ENCODE measurements at regions not wholly inside any gene's neighbourhood (a gene's known extent, or its start where the extent isn't known, plus 50 kb on each side); places are given as distances from the start of the nearest gene placed in this dataset.

GRCh38 chr7:109308816-109309215 lies 739.1 kb downstream of the DNAJB9 start:
- intact Hi-C loops (cut with DNase I, micrococcal nuclease), result no loop called here
- ATAC-seq, result no peak

DNA sequence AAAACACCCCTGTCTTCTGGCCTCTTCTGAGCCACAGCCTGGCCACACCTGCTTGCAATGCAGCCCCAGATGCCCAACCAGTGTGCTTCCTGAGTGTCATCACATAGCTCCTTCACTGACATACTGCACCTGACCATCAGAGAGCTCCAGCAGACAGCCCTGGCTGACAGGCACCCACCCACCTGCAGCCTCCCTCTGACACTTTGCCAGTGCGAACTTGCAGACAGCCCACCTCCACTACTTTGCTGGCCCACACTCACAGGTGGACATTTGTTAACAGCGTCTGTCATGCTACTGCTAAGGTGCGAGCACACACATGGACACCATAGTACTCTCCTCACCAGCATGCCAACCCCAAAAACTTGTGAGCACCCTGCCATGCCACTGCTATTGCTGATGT lies 740.1 kb downstream of the DNAJB9 start:
- H3K9me3 ChIP-seq, result peaks cover 52% of the 10 kb centered on the region
- DNase-seq (no peak), ATAC-seq (no peak)
- H3K4me3 ChIP-seq, result no peak overlapping the region
- intact Hi-C loops (cut with DNase I, micrococcal nuclease), result no loop called here
- no peaks in the 10 kb centered on the region for H3K36me3 ChIP-seq (ENCODE audit: low read depth)
- TF ChIP-seq, protein P1, sequence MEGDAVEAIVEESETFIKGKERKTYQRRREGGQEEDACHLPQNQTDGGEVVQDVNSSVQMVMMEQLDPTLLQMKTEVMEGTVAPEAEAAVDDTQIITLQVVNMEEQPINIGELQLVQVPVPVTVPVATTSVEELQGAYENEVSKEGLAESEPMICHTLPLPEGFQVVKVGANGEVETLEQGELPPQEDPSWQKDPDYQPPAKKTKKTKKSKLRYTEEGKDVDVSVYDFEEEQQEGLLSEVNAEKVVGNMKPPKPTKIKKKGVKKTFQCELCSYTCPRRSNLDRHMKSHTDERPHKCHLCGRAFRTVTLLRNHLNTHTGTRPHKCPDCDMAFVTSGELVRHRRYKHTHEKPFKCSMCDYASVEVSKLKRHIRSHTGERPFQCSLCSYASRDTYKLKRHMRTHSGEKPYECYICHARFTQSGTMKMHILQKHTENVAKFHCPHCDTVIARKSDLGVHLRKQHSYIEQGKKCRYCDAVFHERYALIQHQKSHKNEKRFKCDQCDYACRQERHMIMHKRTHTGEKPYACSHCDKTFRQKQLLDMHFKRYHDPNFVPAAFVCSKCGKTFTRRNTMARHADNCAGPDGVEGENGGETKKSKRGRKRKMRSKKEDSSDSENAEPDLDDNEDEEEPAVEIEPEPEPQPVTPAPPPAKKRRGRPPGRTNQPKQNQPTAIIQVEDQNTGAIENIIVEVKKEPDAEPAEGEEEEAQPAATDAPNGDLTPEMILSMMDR (IDR thresholded peaks at IDR 0.05), result no peak
- H3K4me1 ChIP-seq (ENCODE audit: low read depth), result no peaks in the 10 kb centered on the region

More at GRCh38 chr7:109308816-109309215, 739.1 kb downstream of the DNAJB9 start:
- H3K9me3 ChIP-seq, result peaks cover 44% of the 10 kb centered on the region
- H3K36me3 ChIP-seq (ENCODE audit: low read depth), result no peaks in the 10 kb centered on the region
- TF ChIP-seq, protein P1 (IDR thresholded peaks at IDR 0.05), result no peak
- H3K4me3 ChIP-seq, result no peak overlapping the region
- no peak for DNase-seq
- no peaks in the 10 kb centered on the region for H3K4me1 ChIP-seq (ENCODE audit: low read depth)

DNA sequence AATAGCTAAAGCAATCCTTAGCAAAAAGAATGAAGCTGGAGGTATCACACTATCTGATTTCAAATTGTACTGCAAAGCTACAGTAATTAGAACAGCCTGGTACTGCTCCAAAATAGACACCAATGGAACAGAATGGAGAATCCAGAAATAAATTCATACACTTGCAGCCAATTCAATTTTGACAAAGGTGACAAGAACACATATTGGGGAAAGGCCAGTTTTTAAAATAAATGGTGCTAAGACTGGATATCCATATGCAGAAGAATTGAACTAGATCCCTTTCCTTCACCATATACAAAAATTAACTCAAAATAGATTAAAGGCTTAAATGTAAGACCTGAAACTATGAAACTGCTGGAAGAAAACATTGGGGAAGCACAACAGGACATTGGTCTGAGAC lies 748.5 kb downstream of the DNAJB9 start:
- intact Hi-C loops (cut with DNase I, micrococcal nuclease), result no loop called here
- Histone ChIP-seq H3K36me3 (ENCODE audit: low read depth) (no peaks in the 10 kb centered on the region), H3K4me1 (ENCODE audit: low read depth) (no peaks in the 10 kb centered on the region), H3K9me3 (peaks cover 37% of the 10 kb centered on the region), H3K4me3 (no peak overlapping the region)
- ATAC-seq (no peak), DNase-seq (no peak)
- TF ChIP-seq, protein P1 (IDR thresholded peaks at IDR 0.05), result no peak

GRCh38 chr7:109322833-109323232 lies 753.2 kb downstream of the DNAJB9 start:
- H3K36me3 ChIP-seq (ENCODE audit: low read depth), result no peaks in the 10 kb centered on the region
- intact Hi-C loops (cut with DNase I, micrococcal nuclease), result no loop called here
- TF ChIP-seq, protein P1 (IDR thresholded peaks at IDR 0.05), result no peak
- no peaks in the 10 kb centered on the region for H3K4me1 ChIP-seq (ENCODE audit: low read depth)
- H3K4me3 ChIP-seq, result no peak overlapping the region
- DNase-seq (no peak), ATAC-seq (no peak)
- peaks cover 16% of the 10 kb centered on the region for H3K9me3 ChIP-seq

GRCh38 chr7:109331423-109331822 lies 761.7 kb downstream of the DNAJB9 start:
- TF ChIP-seq, protein P1 (IDR thresholded peaks at IDR 0.05), result no peak
- ATAC-seq (no peak), DNase-seq (no peak)
- H3K4me1 ChIP-seq (ENCODE audit: low read depth), result no peaks in the 10 kb centered on the region
- H3K36me3 ChIP-seq (ENCODE audit: low read depth), result no peaks in the 10 kb centered on the region
- H3K9me3 ChIP-seq, result peaks cover 29% of the 10 kb centered on the region
- intact Hi-C loops (cut with DNase I, micrococcal nuclease), result no loop called here
- no peak overlapping the region for H3K4me3 ChIP-seq

GRCh38 chr7:109335951-109336350 lies 766.3 kb downstream of the DNAJB9 start:
- no peak for DNase-seq
- Histone ChIP-seq H3K4me3 (no peak overlapping the region), H3K9me3 (peaks cover 19% of the 10 kb centered on the region), H3K36me3 (ENCODE audit: low read depth) (no peaks in the 10 kb centered on the region), H3K4me1 (ENCODE audit: low read depth) (no peaks in the 10 kb centered on the region)
- TF ChIP-seq, protein P1 (IDR thresholded peaks at IDR 0.05), result no peak
- intact Hi-C loops (cut with DNase I, micrococcal nuclease), result no loop called here
- ATAC-seq, result no peak
